Activated CD4-positive, CD25-positive, alpha-beta regulatory T cell treated with anti-CD3 and anti-CD28 coated beads, Interleukin-2, amount 50 U/mL, for 24 hours (primary cell): ENCODE measurements at regions not wholly inside any gene's neighbourhood (a gene's known extent, or its start where the extent isn't known, plus 50 kb on each side); places are given as distances from the start of the nearest gene placed in this dataset.
A peak's percentile ranks its signal among the peaks of the same experiment; 100 is the strongest.
"Not testable (repeated sequence)": the region's sequence is repeated elsewhere in the genome, so short reads cannot be mapped to it uniquely, and the experiment has no call there.

ENCODE experiments used
- ATAC-seq, 2 donors: fragments of 150-1000 bp; cut with Tn5 transposase; one replicate each; pipeline ENCODE4 v1.10.0; 2021; ENCODE audit warnings: mild to moderate bottlenecking in 1 of 2, moderate library complexity in 1 of 2

DNA sequence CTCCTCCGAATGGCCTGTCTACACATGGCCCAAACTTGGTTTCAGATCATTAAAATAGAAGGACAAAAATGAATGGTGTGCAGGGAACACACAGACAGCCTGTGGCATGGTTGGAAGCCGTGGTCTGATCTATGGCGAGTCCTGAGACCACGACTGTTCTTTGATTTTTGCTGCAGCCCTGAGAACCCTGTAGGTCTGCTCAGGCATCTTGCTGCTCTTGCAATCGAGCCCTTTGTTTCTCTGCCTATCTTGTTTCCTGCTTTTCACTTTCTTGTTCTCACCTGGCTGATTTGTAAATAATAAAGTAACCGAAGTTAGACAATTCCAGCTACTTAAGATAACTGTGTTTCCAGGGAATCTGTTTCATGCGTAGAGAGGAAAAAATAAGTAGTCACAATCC lies 54.1 kb upstream of the NBPF9 start:
- not testable (repeated sequence) for ATAC-seq

- ATAC-seq: not testable (repeated sequence)
These were observed 55.0 kb upstream of the NBPF9 start for GRCh38 chr1:149158308-149158707.

- peak; percentile 66 to 71 for ATAC-seq
These were observed 59.7 kb upstream of the NBPF9 start for GRCh38 chr1:149163063-149163444.

GRCh38 chr1:149174765-149175164 lies 71.4 kb upstream of the NBPF9 start:
- not testable (repeated sequence) for ATAC-seq

- not testable (repeated sequence) for ATAC-seq
These were observed 72.5 kb upstream of the NBPF9 start for GRCh38 chr1:149175812-149176211.

DNA sequence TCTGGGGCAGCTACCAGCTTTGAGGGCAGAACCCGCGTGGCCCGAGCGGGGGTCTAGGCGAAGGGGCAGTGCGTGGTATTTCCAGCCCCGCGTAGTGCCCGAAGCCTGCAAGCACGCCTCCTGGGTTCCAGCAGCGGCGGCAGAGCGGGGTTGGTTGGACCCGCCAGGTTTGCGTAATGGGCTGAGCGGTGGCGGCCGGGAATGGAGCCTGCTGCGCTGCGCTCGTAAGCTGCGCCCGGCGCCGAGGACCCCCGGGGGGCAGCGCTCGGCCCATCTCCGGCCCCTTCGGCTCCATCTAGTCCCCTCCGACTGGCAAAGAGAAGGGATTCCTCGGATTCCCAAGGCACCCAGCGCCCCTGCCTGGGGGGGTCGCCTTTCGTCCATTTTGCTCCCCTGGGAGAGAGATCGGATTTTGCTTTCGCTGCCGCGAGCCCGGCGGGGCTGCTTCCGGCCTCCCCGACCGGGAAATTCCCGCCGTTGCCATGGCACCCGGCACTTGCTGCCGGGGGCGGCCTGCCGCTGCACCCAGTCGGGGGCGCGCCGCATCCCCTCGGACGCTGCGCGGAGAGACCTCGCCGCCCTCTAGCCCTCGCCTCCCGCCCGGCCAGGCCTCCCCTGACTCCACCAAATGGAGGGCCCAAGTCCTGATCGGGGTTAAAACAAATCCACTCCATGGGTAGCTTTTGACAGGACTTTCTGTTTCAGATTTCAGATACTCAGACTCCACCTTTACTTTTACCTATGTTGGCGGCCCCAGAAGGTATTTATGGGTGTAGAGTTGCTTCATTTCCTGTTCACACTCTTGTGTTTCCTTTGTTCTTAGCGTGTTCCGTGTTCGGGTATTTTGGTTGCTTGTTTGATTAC lies 73.3 kb upstream of the NBPF9 start:
- ATAC-seq: not testable (repeated sequence)

DNA sequence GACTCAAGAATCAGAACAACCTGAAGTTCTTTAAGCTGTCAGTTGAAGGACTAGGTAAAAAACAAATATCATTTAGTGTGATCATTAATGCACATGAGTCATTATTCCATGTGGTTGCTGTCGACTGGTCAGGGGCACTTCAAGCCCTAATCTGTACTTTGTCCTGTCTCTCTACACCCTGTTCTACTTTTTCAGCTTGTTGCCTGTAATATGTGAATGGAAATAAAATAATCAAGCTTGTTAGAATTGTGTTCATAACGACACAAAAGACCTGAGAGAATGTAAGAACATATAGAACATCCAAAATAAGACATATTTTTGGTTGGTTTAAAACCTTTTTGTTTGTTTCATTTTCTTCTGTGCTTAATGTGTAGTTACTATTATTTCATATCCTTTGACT lies 87.4 kb upstream of the NBPF9 start:
- ATAC-seq: not testable (repeated sequence)

DNA sequence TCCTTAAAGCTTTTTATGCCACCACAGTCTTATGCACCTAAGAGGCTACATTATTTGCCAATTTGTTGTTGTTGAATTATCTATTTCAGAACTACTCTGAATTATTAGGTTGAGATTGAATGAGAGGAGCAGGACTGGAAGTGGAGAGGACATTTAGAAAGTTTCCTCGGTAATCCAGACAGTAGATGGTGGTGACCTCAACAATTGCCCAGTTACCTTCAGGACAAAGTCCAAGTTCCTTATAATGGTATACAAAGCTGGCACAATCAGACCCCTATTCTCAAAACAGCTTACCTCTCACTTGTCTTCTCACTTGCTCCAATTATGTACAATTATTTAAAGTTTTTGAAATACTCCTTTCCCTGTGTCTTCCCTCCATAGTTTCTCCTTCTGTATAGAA lies 93.3 kb upstream of the NBPF9 start:
- ATAC-seq: not testable (repeated sequence)

- ATAC-seq: peak in 1 of 2 donors; percentile 71
These were observed 97.2 kb upstream of the NBPF9 start for GRCh38 chr1:149200567-149200966.

DNA sequence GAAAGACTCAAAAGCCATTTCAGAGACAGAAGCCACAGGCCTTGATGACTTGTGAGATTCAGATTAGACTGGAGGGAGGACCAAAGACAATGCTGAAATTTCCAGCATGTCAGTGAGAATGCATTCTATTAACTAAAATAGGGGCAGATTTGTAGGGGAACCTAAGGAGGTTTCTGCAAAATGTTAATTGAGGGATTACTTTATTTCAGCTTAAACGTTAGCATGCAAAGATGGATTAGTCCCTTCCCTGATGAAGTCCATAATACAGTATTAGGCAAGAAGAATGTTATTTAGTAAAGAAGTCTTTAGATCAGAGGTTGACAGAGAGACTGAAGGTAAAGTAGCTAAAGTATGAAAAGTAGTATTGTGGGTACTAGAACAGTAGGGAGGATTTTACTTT lies 98.9 kb upstream of the NBPF9 start:
- ATAC-seq: not testable (repeated sequence)

- ATAC-seq: not testable (repeated sequence)
These were observed 101.0 kb upstream of the NBPF9 start for GRCh38 chr1:149204396-149204795.

GRCh38 chr1:149208836-149209235 lies 105.5 kb upstream of the NBPF9 start:
- not testable (repeated sequence) for ATAC-seq

DNA sequence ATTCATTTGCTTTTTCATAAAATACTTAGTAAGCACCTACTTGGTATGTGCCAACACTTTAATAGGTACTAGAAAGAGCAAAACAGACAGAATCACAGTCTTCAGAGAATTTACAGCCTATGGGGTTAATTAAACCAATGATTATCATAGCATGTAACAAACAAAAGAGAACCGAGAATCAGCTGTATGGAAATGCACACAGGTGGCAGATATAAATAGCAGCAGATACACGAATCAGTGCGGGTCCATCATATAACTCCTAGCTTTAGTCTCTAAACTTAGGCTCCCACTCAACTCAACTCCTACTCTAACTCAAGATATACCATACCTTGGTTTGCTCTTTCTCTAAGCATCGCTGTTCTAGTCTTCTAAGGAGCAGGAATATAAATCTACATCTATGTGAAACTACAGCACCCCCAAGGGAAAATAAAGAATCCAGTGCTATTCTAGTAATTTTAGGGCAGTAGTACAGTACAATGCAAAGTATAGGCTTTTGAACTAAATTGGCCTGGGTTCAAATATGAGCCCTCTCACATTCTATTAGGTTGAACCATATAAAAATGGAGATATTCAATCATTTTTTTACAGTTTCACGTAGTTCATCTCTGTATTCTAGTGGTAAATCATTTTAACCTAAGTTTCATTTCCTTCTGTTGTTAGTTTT lies 108.5 kb upstream of the NBPF9 start:
- ATAC-seq: not testable (repeated sequence)

DNA sequence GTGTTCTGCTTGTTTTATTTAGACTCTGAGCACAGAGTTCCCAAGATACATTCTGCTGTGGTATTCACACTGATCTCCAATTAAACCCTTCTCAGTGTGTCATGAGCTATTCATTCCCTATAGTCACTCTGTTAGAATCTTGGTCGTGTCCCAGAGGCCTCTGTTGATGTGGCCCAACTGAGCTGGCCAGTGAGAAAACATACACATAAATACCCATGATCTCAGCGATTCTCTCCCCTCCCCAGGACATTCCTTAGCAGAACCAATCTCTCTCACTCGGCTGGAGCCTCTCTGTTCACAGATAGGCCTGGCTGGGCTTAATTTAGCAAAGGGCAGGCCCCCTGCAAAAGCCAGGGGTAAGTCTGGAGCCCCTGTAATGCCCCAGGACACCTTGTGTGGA lies 109.6 kb upstream of the NBPF9 start:
- not testable (repeated sequence) for ATAC-seq

GRCh38 chr1:149213673-149214072 lies 110.3 kb upstream of the NBPF9 start:
- not testable (repeated sequence) for ATAC-seq

GRCh38 chr1:149218080-149218988 lies 115.0 kb upstream of the NBPF9 start:
- not testable (repeated sequence) for ATAC-seq

DNA sequence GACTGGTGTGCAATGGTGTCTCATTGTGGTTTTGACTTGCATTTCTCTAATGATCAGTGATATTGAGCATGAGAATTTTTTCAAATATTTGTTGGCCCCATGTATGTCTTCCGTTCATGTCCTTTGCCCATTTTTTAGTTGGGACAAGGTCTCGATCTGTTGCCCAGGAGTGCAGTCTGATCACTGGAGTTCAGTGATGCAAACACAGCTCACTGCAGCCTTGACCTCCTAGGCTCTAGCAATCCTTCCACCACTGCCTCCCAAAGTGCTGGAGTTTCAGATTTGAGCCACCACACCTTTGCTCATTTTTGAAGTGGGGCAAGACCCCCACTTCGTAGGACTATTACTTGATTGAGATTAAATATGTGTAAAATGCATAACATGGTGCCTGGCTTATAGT lies 116.2 kb upstream of the NBPF9 start:
- not testable (repeated sequence) for ATAC-seq

DNA sequence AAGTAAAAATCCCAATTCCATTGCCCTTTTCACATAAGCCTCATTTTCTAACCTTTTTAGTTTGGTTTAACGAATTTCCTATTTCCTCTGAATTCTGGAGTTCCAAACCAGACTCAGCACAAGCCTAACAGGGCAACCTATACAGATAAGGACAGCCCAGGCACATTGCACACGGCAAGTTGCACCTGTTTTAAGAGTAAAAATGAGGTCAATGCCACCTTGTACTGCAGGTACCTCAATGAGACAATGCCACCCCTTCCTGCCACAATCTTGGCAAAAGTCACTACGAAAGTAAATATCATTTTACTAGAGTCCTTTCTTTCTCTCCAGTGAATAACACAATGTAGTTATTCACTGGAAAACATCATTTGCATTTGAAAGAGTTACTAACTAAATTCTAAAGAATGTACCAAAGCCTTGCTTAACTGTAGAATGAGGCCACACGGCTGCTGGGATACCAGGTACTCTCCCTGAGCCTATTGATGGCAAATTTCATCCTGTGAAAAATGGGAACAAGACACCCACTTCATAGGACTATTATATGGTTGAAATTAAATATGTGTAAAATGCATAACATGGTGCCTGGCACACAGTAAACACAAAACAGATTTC lies 117.2 kb upstream of the NBPF9 start:
- ATAC-seq: not testable (repeated sequence)

DNA sequence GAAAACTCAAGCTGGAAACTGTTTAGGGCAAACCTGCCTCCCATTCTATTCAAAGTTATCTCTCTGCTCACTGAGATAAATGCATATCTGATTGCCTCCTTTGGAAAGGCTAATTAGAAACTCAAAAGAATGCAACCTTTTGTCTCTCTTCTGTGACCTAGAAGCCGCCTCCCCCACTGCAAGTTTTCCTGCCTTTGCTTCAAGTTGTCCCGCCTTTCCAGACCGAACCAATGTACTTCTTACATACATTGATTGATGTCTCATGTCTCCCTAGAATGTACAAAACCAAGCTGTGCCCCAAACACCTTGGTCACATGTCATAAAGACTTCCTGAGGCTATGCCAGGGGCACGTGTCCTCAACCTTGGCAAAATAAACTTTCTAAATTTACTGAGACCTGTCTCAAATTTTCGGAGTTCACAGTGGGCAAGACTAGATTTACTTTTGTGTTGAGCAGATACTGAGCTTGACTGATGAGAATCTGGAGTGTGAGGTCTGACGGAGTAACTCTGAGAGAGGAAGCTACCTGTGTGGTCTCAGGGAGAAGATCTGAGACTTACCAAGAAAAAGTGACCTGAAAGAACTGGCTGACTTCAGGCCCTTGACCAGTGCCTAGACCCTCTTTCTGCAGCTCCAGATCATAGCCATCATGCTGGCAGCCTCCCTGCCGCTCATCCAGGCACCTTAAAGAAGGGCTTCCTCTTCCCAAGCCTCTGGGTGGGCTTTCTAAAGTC lies 124.7 kb upstream of the NBPF9 start:
- ATAC-seq: not testable (repeated sequence)

DNA sequence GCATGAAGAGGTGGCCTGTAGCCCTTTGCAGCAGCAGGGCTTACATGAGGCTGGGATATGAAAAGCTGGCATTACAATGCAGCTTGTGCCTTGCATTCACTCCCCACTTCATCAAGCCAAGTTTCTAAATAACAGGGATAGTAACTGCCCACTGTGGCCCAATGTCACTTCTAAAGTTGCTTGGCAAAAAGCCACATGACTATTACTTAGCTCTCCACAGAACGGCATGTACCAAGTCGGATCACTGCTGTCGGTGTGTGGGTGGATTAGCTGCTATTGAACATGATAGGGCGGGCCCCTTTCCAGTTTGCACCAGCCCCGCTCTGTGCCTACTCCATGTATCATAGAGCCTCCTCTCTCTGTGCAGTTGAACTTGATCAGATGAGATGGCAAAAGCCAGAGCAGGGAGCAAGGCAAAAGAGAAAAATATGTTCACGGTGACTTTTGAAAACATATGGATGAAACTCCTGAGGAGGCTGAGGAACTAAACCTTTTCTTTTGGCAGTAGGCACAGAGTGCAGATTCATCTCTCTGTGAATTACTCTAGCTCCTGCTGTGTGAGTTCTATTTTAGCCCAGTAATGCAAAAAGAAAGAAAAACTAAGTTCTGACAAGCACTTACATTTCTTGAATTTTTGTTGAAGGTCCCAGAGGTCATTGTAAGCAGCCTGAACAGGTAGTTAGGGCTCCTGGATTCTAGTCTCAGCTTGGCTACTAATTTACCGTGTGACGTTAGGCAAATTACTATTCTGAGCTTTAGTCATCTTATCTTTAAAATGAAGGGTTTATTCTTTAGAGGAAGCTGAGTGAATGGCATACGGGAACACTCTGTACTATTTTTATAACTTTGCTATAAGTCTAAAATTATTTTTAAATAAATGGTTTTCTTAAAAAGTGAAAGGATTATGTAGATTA lies 125.6 kb upstream of the NBPF9 start:
- ATAC-seq: peak; percentile 41 to 73

GRCh38 chr1:149229813-149230212 lies 126.5 kb upstream of the NBPF9 start:
- ATAC-seq: not testable (repeated sequence)
